Neural cell (in vitro differentiated cells): ENCODE measurements at regions not wholly inside any gene's neighbourhood (a gene's known extent, or its start where the extent isn't known, plus 50 kb on each side); places are given as distances from the start of the nearest gene placed in this dataset.

Experiments
- H2AFZ ChIP-seq: fragments of 200-600, 300-800 bp; sonication (generic), shearing (Covaris generic); 2 replicates; pipeline ENCODE4 v1.6.0; 2014; ENCODE audit warnings: low read depth, mild to moderate bottlenecking, antibody characterized with exemption, low read length, moderate library complexity
- H3F3A ChIP-seq: fragments of 200-600 bp; shearing (Covaris generic); 2 replicates; pipeline ENCODE4 v1.6.1; 2016; ENCODE audit warnings: mild to moderate bottlenecking, moderate library complexity, mixed read lengths, antibody characterized with exemption, low read length; ENCODE audit not compliant: insufficient read depth, poor library complexity, severe bottlenecking
- H3K27ac ChIP-seq: fragments of 200-600, 300-800 bp; sonication (generic), shearing (Covaris generic); 2 replicates; pipeline ENCODE4 v1.5.1; 2014; ENCODE audit warnings: mild to moderate bottlenecking, low read length, moderate library complexity
- H3K27me3 ChIP-seq: fragments of 300-800, 200-600 bp; sonication (generic), shearing (Covaris generic); 2 replicates; pipeline ENCODE4 v1.6.0; 2014; ENCODE audit warnings: mild to moderate bottlenecking, low read depth, low read length, moderate library complexity; ENCODE audit not compliant: insufficient read depth
- H3K36me3 ChIP-seq: fragments of 300-800, 200-600 bp; sonication (generic), shearing (Covaris generic); 2 replicates; pipeline ENCODE4 v1.5.1; 2014; ENCODE audit warnings: mild to moderate bottlenecking, antibody characterized with exemption, low read length, moderate library complexity; ENCODE audit not compliant: insufficient read depth
- H3K4me2 ChIP-seq: fragments of 300-800, 200-600 bp; sonication (generic), shearing (Covaris generic); 2 replicates; pipeline ENCODE4 v1.6.0; 2014; ENCODE audit warnings: mild to moderate bottlenecking, low read length
- H3K4me3 ChIP-seq: fragments of 300-800, 200-600 bp; sonication (generic), shearing (Covaris generic); 2 replicates; pipeline ENCODE4 v1.5.1; 2014; ENCODE audit warnings: mild to moderate bottlenecking, low read length, moderate library complexity
- H3K79me2 ChIP-seq: fragments of 200-600 bp; shearing (Covaris generic); replicated peaks from 2 replicates; pipeline ENCODE4 v1.6.0; 2014; ENCODE audit warnings: mild to moderate bottlenecking, low read length, moderate library complexity; ENCODE audit not compliant: insufficient read depth
- H3K9ac ChIP-seq: fragments of 300-800, 200-600 bp; sonication (generic), shearing (Covaris generic); 2 replicates; pipeline ENCODE4 v1.6.1; 2016; ENCODE audit warnings: mild to moderate bottlenecking, low read length, mixed read lengths
- H3K9me2 ChIP-seq: fragments of 200-600 bp; shearing (Covaris generic); 2 replicates; pipeline ENCODE4 v1.6.1; 2016; ENCODE audit warnings: mild to moderate bottlenecking, low read length, mixed read lengths; ENCODE audit not compliant: insufficient read depth
- H3K9me3 ChIP-seq: fragments of 200-600, 300-800 bp; sonication (generic), shearing (Covaris generic); 2 replicates; pipeline ENCODE4 v1.6.1; 2016; ENCODE audit warnings: mild to moderate bottlenecking, mixed run types, low read length, moderate library complexity, mixed read lengths
- H4K20me1 ChIP-seq: fragments of 200-600 bp; shearing (Covaris generic); 2 replicates; pipeline ENCODE4 v1.6.1; 2016; ENCODE audit warnings: mild to moderate bottlenecking, mixed run types; ENCODE audit not compliant: insufficient read depth
- EP300 ChIP-seq: fragments of 450-650 bp; conservative IDR thresholded peaks from 2 replicates; pipeline ENCODE4 v1.6.1; 2014; ENCODE audit warnings: antibody characterized with exemption, mild to moderate bottlenecking, moderate library complexity; ENCODE audit not compliant: poor library complexity, severe bottlenecking
- EZH2 ChIP-seq: fragments of 200-600, 300-800 bp; shearing (Covaris generic), sonication (generic); IDR thresholded peaks from 2 replicates; pipeline ENCODE4 v1.6.1; 2014; ENCODE audit warnings: antibody characterized with exemption, low read length, borderline replicate concordance, mild to moderate bottlenecking; ENCODE audit not compliant: insufficient read depth, poor library complexity, severe bottlenecking
- MXI1 ChIP-seq: fragments of 450-650 bp; conservative IDR thresholded peaks from 2 replicates; pipeline ENCODE4 v1.6.1; 2014; ENCODE audit warnings: antibody characterized with exemption, mild to moderate bottlenecking; ENCODE audit not compliant: poor library complexity, severe bottlenecking
- POLR2AphosphoS5 ChIP-seq: IDR thresholded peaks from 2 replicates; pipeline ENCODE4 v1.6.1; 2012
- RAD21 ChIP-seq: fragments of 450-650 bp; conservative IDR thresholded peaks from 2 replicates; pipeline ENCODE4 v1.6.1; 2014; ENCODE audit warnings: antibody characterized with exemption, mild to moderate bottlenecking, moderate library complexity
- SMC3 ChIP-seq: fragments of 450-650 bp; conservative IDR thresholded peaks from 2 replicates; pipeline ENCODE4 v1.6.1; 2014; ENCODE audit warnings: antibody characterized with exemption, mild to moderate bottlenecking, moderate library complexity; ENCODE audit not compliant: poor library complexity
- TAF1 ChIP-seq: IDR thresholded peaks from 2 replicates; pipeline ENCODE4 v1.6.1; 2012; ENCODE audit warnings: low read depth
- TF ChIP-seq, protein P1 (sequence below): IDR thresholded peaks from 2 replicates; pipeline ENCODE4 v1.6.1; 2012; ENCODE audit warnings: borderline replicate concordance
- TF ChIP-seq, protein P2 (sequence below): fragments of 450-650 bp; IDR thresholded peaks from 2 replicates; pipeline ENCODE4 v1.5.1; 2014; ENCODE audit warnings: antibody characterized with exemption, mild to moderate bottlenecking, moderate library complexity; ENCODE audit not compliant: poor library complexity, severe bottlenecking

DNA sequence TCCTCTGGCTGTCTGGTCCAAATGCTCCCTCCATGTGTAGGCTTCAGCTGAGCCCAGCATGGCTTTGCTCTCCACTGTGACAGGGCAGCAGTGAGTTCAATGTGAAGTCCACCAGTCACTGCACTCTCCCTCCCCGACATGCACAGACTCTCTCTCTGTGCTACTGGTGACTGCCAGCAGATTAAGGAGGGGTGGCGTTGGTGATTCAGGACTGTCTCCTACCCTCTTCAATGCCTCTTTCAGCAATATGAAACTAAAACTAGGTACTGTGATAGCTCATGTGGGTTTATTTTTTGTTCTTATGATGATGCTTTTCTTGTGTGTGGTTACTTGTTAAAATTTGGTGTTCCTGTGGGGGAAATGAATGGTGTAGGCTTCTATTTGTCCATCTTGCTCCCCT lies 201.0 kb upstream of the RBMS1 start:
- Histone ChIP-seq H3K9me2 (no peaks in the 10 kb centered on the region), H3K27ac (no peak overlapping the region), H3K27me3 (no peaks in the 10 kb centered on the region), H3K36me3 (no peaks in the 10 kb centered on the region), H4K20me1 (no peaks in the 10 kb centered on the region), H3F3A (no peaks in the 10 kb centered on the region), H2AFZ (no peak overlapping the region), H3K4me2 (no peak overlapping the region), H3K9me3 (no peaks in the 10 kb centered on the region), H3K79me2 (no peaks in the 10 kb centered on the region), H3K4me3 (no peak overlapping the region), H3K9ac (no peak overlapping the region)
- no peak for TF ChIP-seq RAD21
- TF ChIP-seq EP300 = no peak
- TF ChIP-seq MXI1 = no peak
- TF ChIP-seq, protein P1, sequence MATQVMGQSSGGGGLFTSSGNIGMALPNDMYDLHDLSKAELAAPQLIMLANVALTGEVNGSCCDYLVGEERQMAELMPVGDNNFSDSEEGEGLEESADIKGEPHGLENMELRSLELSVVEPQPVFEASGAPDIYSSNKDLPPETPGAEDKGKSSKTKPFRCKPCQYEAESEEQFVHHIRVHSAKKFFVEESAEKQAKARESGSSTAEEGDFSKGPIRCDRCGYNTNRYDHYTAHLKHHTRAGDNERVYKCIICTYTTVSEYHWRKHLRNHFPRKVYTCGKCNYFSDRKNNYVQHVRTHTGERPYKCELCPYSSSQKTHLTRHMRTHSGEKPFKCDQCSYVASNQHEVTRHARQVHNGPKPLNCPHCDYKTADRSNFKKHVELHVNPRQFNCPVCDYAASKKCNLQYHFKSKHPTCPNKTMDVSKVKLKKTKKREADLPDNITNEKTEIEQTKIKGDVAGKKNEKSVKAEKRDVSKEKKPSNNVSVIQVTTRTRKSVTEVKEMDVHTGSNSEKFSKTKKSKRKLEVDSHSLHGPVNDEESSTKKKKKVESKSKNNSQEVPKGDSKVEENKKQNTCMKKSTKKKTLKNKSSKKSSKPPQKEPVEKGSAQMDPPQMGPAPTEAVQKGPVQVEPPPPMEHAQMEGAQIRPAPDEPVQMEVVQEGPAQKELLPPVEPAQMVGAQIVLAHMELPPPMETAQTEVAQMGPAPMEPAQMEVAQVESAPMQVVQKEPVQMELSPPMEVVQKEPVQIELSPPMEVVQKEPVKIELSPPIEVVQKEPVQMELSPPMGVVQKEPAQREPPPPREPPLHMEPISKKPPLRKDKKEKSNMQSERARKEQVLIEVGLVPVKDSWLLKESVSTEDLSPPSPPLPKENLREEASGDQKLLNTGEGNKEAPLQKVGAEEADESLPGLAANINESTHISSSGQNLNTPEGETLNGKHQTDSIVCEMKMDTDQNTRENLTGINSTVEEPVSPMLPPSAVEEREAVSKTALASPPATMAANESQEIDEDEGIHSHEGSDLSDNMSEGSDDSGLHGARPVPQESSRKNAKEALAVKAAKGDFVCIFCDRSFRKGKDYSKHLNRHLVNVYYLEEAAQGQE = no peak

DNA sequence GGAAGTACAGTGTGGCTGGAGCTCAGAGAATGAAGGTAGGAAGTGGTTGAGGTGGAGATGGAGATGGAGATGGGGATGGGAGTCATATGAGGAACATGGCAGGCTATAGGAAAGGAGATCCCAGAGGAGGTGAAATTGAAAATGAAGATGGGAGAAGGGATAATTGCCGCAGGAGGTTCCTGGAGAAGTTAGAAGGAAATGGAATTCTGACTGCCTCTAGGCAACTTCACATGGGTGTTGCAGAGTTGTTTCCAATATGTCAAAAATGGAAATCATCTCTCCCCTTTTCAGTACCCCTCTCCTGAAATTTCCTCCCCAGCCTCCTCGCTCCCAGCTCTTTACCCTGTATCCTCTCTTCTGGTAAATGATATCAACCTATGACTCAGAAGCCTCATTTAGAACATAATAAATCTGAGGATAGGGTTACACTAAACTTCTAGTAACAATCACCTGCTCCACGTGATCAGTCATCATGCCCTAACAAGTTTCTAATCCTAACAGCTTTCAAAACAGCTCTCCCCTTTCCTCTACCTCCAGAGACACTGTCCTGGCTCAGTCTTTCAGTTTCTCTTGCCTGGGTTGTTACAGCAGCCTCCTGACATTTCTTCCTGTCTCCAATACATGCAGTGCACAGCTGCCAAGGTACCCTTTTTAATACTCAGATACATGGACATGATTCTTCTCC lies 201.9 kb upstream of the RBMS1 start:
- Histone ChIP-seq H3K4me2 (no peak overlapping the region), H3K9me3 (no peaks in the 10 kb centered on the region)
- TF ChIP-seq POLR2AphosphoS5 (no peak), RAD21 (no peak), MXI1 (no peak), SMC3 (no peak), TAF1 (no peak), EP300 (no peak), EZH2 (no peak)
- TF ChIP-seq, protein P1 = no peak
- TF ChIP-seq, protein P2, sequence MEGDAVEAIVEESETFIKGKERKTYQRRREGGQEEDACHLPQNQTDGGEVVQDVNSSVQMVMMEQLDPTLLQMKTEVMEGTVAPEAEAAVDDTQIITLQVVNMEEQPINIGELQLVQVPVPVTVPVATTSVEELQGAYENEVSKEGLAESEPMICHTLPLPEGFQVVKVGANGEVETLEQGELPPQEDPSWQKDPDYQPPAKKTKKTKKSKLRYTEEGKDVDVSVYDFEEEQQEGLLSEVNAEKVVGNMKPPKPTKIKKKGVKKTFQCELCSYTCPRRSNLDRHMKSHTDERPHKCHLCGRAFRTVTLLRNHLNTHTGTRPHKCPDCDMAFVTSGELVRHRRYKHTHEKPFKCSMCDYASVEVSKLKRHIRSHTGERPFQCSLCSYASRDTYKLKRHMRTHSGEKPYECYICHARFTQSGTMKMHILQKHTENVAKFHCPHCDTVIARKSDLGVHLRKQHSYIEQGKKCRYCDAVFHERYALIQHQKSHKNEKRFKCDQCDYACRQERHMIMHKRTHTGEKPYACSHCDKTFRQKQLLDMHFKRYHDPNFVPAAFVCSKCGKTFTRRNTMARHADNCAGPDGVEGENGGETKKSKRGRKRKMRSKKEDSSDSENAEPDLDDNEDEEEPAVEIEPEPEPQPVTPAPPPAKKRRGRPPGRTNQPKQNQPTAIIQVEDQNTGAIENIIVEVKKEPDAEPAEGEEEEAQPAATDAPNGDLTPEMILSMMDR = no peak

More for the DNA sequence above, 201.9 kb upstream of the RBMS1 start:
- no peaks in the 10 kb centered on the region for H3K79me2 ChIP-seq
- H3K9me2 ChIP-seq = no peaks in the 10 kb centered on the region
- no peak overlapping the region for H3K4me3 ChIP-seq
- H3K27ac ChIP-seq = no peak overlapping the region
- no peaks in the 10 kb centered on the region for H4K20me1 ChIP-seq
- H3K27me3 ChIP-seq = no peaks in the 10 kb centered on the region
- no peaks in the 10 kb centered on the region for H3K36me3 ChIP-seq
- no peak overlapping the region for H3K9ac ChIP-seq
- H2AFZ ChIP-seq = no peak overlapping the region
- H3F3A ChIP-seq = no peaks in the 10 kb centered on the region
